Neural cell (in vitro differentiated cells): ENCODE measurements at regions not wholly inside any gene's neighbourhood (a gene's known extent, or its start where the extent isn't known, plus 50 kb on each side); places are given as distances from the start of the nearest gene placed in this dataset.

Experiments
- H2AFZ ChIP-seq: fragments of 200-600, 300-800 bp; sonication (generic), shearing (Covaris generic); 2 replicates; pipeline ENCODE4 v1.6.0; 2014; ENCODE audit warnings: low read depth, mild to moderate bottlenecking, antibody characterized with exemption, low read length, moderate library complexity
- H3F3A ChIP-seq: fragments of 200-600 bp; shearing (Covaris generic); 2 replicates; pipeline ENCODE4 v1.6.1; 2016; ENCODE audit warnings: mild to moderate bottlenecking, moderate library complexity, mixed read lengths, antibody characterized with exemption, low read length; ENCODE audit not compliant: insufficient read depth, poor library complexity, severe bottlenecking
- H3K27ac ChIP-seq: fragments of 200-600, 300-800 bp; sonication (generic), shearing (Covaris generic); 2 replicates; pipeline ENCODE4 v1.5.1; 2014; ENCODE audit warnings: mild to moderate bottlenecking, low read length, moderate library complexity
- H3K27me3 ChIP-seq: fragments of 300-800, 200-600 bp; sonication (generic), shearing (Covaris generic); 2 replicates; pipeline ENCODE4 v1.6.0; 2014; ENCODE audit warnings: mild to moderate bottlenecking, low read depth, low read length, moderate library complexity; ENCODE audit not compliant: insufficient read depth
- H3K36me3 ChIP-seq: fragments of 300-800, 200-600 bp; sonication (generic), shearing (Covaris generic); 2 replicates; pipeline ENCODE4 v1.5.1; 2014; ENCODE audit warnings: mild to moderate bottlenecking, antibody characterized with exemption, low read length, moderate library complexity; ENCODE audit not compliant: insufficient read depth
- H3K4me2 ChIP-seq: fragments of 300-800, 200-600 bp; sonication (generic), shearing (Covaris generic); 2 replicates; pipeline ENCODE4 v1.6.0; 2014; ENCODE audit warnings: mild to moderate bottlenecking, low read length
- H3K4me3 ChIP-seq: fragments of 300-800, 200-600 bp; sonication (generic), shearing (Covaris generic); 2 replicates; pipeline ENCODE4 v1.5.1; 2014; ENCODE audit warnings: mild to moderate bottlenecking, low read length, moderate library complexity
- H3K79me2 ChIP-seq: fragments of 200-600 bp; shearing (Covaris generic); replicated peaks from 2 replicates; pipeline ENCODE4 v1.6.0; 2014; ENCODE audit warnings: mild to moderate bottlenecking, low read length, moderate library complexity; ENCODE audit not compliant: insufficient read depth
- H3K9ac ChIP-seq: fragments of 300-800, 200-600 bp; sonication (generic), shearing (Covaris generic); 2 replicates; pipeline ENCODE4 v1.6.1; 2016; ENCODE audit warnings: mild to moderate bottlenecking, low read length, mixed read lengths
- H3K9me2 ChIP-seq: fragments of 200-600 bp; shearing (Covaris generic); 2 replicates; pipeline ENCODE4 v1.6.1; 2016; ENCODE audit warnings: mild to moderate bottlenecking, low read length, mixed read lengths; ENCODE audit not compliant: insufficient read depth
- H3K9me3 ChIP-seq: fragments of 200-600, 300-800 bp; sonication (generic), shearing (Covaris generic); 2 replicates; pipeline ENCODE4 v1.6.1; 2016; ENCODE audit warnings: mild to moderate bottlenecking, mixed run types, low read length, moderate library complexity, mixed read lengths
- H4K20me1 ChIP-seq: fragments of 200-600 bp; shearing (Covaris generic); 2 replicates; pipeline ENCODE4 v1.6.1; 2016; ENCODE audit warnings: mild to moderate bottlenecking, mixed run types; ENCODE audit not compliant: insufficient read depth
- CTCF ChIP-seq: fragments of 450-650 bp; IDR thresholded peaks from 2 replicates; pipeline ENCODE4 v1.5.1; 2014; ENCODE audit warnings: antibody characterized with exemption, mild to moderate bottlenecking, moderate library complexity; ENCODE audit not compliant: poor library complexity, severe bottlenecking
- EP300 ChIP-seq: fragments of 450-650 bp; conservative IDR thresholded peaks from 2 replicates; pipeline ENCODE4 v1.6.1; 2014; ENCODE audit warnings: antibody characterized with exemption, mild to moderate bottlenecking, moderate library complexity; ENCODE audit not compliant: poor library complexity, severe bottlenecking
- EZH2 ChIP-seq: fragments of 200-600, 300-800 bp; shearing (Covaris generic), sonication (generic); IDR thresholded peaks from 2 replicates; pipeline ENCODE4 v1.6.1; 2014; ENCODE audit warnings: antibody characterized with exemption, low read length, borderline replicate concordance, mild to moderate bottlenecking; ENCODE audit not compliant: insufficient read depth, poor library complexity, severe bottlenecking
- MXI1 ChIP-seq: fragments of 450-650 bp; conservative IDR thresholded peaks from 2 replicates; pipeline ENCODE4 v1.6.1; 2014; ENCODE audit warnings: antibody characterized with exemption, mild to moderate bottlenecking; ENCODE audit not compliant: poor library complexity, severe bottlenecking
- POLR2AphosphoS5 ChIP-seq: IDR thresholded peaks from 2 replicates; pipeline ENCODE4 v1.6.1; 2012
- RAD21 ChIP-seq: fragments of 450-650 bp; conservative IDR thresholded peaks from 2 replicates; pipeline ENCODE4 v1.6.1; 2014; ENCODE audit warnings: antibody characterized with exemption, mild to moderate bottlenecking, moderate library complexity
- SMC3 ChIP-seq: fragments of 450-650 bp; conservative IDR thresholded peaks from 2 replicates; pipeline ENCODE4 v1.6.1; 2014; ENCODE audit warnings: antibody characterized with exemption, mild to moderate bottlenecking, moderate library complexity; ENCODE audit not compliant: poor library complexity
- TAF1 ChIP-seq: IDR thresholded peaks from 2 replicates; pipeline ENCODE4 v1.6.1; 2012; ENCODE audit warnings: low read depth
- TF ChIP-seq, protein P1 (sequence below): IDR thresholded peaks from 2 replicates; pipeline ENCODE4 v1.6.1; 2012; ENCODE audit warnings: borderline replicate concordance

DNA sequence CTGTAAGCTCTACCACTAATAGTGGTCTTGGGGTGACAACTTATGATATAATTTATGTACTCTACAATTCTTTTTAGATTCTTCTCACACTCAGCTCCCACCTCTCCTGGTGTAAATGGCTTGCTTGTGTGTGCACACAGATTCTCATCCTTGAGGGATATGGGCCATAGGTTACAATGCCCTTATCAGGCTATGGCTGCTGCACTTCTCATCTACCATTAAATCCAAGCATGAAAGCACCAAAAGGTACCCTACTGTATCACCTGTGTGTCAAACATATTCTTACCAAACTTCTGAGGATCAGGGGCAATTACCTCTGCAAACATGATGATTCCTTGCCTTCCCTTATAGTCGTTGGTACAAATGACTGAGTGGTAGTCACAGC is 891.9 kb downstream of the SQOR start:
- Histone ChIP-seq H3K9ac (no peak overlapping the region), H3K36me3 (no peaks in the 10 kb centered on the region), H3K79me2 (no peaks in the 10 kb centered on the region), H3K27ac (no peak overlapping the region), H3F3A (no peaks in the 10 kb centered on the region), H3K4me3 (no peak overlapping the region), H2AFZ (no peak overlapping the region), H3K9me3 (no peaks in the 10 kb centered on the region), H3K9me2 (peaks cover 3% of the 10 kb centered on the region), H3K27me3 (no peaks in the 10 kb centered on the region), H4K20me1 (no peaks in the 10 kb centered on the region), H3K4me2 (no peak overlapping the region)
- TF ChIP-seq SMC3 = no peak
- no peak for TF ChIP-seq RAD21
- TF ChIP-seq EP300 = no peak
- no peak for TF ChIP-seq TAF1
- no peak for TF ChIP-seq MXI1
- TF ChIP-seq EZH2 = no peak
- no peak for TF ChIP-seq CTCF
- TF ChIP-seq POLR2AphosphoS5 = no peak
- TF ChIP-seq, protein P1, sequence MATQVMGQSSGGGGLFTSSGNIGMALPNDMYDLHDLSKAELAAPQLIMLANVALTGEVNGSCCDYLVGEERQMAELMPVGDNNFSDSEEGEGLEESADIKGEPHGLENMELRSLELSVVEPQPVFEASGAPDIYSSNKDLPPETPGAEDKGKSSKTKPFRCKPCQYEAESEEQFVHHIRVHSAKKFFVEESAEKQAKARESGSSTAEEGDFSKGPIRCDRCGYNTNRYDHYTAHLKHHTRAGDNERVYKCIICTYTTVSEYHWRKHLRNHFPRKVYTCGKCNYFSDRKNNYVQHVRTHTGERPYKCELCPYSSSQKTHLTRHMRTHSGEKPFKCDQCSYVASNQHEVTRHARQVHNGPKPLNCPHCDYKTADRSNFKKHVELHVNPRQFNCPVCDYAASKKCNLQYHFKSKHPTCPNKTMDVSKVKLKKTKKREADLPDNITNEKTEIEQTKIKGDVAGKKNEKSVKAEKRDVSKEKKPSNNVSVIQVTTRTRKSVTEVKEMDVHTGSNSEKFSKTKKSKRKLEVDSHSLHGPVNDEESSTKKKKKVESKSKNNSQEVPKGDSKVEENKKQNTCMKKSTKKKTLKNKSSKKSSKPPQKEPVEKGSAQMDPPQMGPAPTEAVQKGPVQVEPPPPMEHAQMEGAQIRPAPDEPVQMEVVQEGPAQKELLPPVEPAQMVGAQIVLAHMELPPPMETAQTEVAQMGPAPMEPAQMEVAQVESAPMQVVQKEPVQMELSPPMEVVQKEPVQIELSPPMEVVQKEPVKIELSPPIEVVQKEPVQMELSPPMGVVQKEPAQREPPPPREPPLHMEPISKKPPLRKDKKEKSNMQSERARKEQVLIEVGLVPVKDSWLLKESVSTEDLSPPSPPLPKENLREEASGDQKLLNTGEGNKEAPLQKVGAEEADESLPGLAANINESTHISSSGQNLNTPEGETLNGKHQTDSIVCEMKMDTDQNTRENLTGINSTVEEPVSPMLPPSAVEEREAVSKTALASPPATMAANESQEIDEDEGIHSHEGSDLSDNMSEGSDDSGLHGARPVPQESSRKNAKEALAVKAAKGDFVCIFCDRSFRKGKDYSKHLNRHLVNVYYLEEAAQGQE = no peak

- Histone ChIP-seq H3K27ac (no peak overlapping the region), H3K27me3 (no peaks in the 10 kb centered on the region), H3K36me3 (no peaks in the 10 kb centered on the region), H3K9me2 (no peaks in the 10 kb centered on the region), H3K9me3 (no peaks in the 10 kb centered on the region), H3K79me2 (no peaks in the 10 kb centered on the region), H4K20me1 (no peaks in the 10 kb centered on the region), H3K4me2 (no peak overlapping the region), H3K9ac (no peak overlapping the region), H2AFZ (no peak overlapping the region), H3F3A (no peaks in the 10 kb centered on the region), H3K4me3 (no peak overlapping the region)
- TF ChIP-seq CTCF (no peak), EZH2 (no peak), MXI1 (no peak), TAF1 (no peak), RAD21 (no peak), POLR2AphosphoS5 (no peak), SMC3 (no peak), EP300 (no peak)
- TF ChIP-seq, protein P1 = no peak
These were observed 908.8 kb downstream of the SQOR start for GRCh38 chr15:46543626-46544025.
